Daoy (cell line): ENCODE measurements at regions not wholly inside any gene's neighbourhood (a gene's known extent, or its start where the extent isn't known, plus 50 kb on each side); places are given as distances from the start of the nearest gene placed in this dataset.
A peak's percentile ranks its signal among the peaks of the same experiment; 100 is the strongest.

Experiments used
- DNase-seq: peaks from one replicate; pipeline ENCODE4 v3.0.0-alpha.2; 2015; ENCODE audit warnings: low read depth

DNA sequence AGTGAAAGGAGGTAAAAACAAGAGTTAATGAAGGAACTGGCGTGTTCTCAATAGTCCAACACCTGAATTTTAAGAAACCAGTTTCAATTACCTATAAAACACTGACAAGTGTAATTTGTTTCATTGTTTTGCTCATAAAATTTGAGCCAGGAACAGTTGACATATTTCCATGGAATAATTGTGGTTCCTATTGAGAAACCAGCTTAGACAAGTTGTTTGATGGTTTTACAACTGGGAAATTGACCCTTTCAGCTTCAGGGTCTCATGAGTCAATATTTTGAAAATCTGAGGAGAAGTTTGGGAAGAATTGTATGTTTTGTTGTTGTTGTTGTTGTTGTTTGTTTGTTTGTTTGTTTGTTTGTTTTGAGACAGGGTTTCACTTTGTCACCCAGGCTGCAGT is 69.1 kb upstream of the GADD45A start:
- no peak for DNase-seq

DNA sequence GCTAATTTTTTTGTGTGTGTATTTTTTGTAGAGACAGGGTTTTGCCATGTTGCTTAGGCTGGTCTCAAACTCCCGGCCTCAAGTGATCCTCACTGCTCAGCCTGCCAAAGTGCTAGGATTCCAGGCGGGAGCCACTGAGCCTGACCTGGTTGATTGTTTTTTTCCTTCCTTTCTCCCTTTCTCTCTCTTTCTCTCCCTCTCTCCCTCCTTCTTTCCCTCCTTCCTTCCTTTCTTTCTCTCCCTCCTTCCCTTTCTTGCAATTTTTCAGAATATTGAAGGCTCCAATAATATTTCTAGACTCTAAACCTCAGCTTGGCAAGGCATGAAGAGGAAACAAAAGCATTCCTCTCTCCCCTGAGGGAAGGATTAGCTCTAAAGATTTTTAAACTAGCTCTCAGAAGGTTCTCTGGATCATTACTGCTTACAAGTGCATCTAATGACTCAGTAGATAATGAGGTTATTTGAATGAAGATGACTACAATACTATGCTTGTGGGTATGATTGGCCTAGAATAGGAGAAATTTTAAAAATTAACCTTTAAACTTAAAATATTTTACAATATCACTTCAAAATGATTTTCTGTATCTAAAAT is 68.5 kb upstream of the GADD45A start:
- no peak for DNase-seq

DNA sequence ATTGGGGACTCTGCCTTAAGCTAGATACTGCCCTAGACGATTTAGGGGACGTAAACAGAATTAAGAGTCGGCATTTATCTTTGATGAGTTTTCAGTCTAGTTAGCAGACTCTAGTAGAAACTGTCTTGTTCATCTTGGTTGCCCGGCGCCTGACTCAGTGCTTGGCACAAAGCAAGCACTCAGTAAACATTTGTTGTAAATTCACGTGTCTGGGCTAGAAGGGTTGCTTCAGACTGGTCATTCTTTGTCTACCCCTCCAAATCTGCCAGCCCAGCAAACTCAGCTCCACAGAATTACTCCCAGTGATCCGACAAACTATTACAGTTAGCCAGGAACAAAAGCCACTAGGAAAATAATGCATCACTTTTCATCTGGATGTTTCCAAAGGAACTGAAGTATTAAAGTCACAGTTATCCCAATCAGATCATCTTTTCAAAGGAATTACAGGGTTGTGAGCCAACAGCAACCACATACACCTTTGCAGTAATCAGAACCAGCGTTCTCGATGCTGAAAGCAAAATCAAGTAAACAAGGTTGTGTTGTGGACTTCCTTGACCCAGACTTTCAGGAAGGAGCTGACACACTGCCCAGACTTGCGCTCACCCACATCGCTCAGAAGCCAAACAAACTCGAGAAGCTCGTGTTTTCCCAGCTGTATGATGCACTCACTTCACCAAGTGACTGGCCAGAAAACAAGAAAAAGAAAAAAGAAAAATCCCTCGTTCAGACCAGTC is 66.5 kb upstream of the GADD45A start:
- DNase-seq: peak; percentile 75

DNA sequence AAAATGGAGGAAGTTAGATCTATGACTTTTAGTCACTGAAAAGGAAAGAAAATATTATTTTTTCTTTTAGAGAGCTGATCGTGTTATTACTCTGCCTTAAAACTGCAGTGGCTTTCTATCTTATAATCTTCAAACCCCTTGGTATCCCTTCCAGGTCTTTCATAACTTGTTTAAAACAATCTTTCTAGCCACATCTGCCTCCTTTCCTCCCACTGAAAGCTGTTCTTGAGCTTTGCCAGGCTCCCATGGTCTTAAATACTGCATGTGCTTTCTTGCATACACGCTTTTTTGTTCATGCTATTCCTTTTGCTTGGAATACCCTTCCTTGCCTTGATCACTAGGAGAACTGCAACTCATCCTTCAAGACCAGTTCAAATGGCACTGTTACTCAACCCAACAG is 65.9 kb upstream of the GADD45A start:
- no peak for DNase-seq

DNA sequence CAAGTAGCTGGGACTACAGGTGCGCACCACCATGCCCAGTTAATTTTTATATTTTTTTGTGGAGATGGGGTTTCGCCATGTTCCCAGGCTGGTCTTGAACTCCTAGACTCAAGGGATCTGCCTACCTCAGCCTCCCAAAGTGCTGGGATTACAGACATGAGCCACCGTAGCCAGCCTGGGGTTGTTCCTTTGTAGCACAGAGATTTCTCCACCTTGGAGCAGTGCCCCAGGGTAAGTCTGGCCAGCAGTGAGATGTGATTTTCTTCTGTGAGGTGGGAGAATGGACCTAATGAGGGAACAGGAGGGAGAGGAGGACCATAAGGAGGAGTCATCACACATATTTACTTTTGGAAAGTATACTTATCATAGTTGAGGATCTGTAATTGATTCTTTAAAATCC is 61.1 kb upstream of the GADD45A start:
- no peak for DNase-seq

DNA sequence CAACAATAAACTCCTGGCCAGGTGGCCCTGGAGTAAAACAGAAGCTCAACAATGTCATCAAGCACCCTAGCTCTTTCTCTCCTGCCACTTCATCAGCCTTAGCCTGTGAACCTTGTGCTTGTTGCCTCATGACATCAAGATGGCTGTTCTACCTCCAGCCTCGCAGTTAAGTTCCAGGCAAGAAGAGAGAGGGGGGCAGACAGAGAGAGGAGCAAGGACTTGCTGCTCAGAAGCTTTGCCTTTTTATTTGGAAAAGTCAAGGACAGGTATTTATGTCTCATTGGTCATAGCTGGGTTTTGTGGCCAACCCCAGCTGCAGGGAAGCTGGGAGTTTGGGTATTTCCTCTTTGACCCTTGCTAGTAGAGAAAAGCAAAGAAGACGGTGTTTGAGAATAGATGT is 60.3 kb upstream of the GADD45A start:
- DNase-seq: no peak

DNA sequence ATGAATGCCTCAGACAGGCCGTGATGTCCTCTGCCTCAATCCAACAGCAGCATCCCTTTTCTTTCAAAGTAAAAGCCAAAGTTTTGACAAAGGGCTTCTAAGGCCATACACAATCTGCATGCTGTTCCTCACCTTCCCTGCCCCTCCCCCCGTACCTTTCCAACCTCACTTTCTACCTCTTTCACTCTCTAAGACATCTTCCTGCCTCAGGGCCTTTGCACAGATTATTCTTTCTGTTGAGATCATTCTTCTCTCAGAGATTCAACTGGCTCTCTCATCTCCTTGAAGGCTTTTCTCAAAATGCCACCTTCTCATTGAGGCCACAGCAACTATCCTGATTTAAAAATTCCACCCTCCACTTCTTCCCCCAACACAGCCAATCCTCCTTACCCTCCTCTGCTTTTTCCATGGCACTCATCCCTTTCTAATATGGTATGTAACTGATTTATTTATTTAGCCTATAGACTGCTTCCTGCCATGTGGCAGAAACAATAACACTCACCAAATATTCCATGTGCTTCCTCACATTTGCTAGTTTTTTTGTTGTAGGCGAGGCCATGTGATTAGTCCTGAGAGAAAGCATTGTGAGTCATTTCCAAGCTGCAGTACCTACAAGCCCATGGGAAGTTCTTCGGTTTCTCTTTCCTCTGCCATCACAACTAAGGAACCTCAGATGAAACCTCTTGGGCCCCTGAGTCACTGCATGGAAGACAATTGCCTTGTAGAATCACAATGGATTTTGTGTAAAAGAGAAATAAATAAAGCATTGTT is 58.7 kb upstream of the GADD45A start:
- peak; percentile 88 for DNase-seq

DNA sequence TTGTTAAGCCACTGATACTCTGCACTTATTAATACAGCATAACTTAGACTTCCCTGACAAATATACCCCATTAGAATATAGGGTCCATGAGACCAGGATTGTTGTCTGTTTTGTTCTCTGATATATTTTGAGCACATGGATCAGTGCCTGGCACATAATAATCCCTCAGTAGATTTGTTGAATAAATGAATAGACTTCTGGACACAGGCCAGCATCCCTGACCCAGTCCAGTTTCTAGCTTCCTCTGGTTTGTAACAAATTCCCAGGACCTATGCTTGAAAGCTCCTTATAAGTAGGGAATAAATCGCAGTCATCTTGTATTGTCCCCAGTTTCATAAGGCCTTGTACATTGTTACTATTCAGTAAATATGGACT is 58.2 kb upstream of the GADD45A start:
- DNase-seq: no peak

DNA sequence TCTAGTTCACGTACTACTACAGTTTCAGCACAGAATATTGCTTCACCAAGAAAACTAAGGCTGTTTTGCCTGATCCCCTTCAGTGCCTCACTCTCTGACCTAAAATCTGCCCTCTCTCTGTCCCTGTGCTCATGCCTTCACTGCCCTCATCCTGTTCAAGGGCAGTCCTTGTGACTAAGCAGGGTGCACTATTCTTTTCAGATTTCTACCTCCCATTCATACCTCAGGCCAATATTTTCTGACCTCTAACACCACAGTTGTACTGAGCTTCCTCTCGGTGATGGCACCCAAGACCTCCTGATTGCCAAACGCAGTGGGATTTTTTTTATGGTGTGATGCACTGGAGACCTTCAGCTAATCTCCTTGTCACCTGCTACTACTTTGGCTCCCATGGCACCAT is 57.7 kb upstream of the GADD45A start:
- no peak for DNase-seq

DNA sequence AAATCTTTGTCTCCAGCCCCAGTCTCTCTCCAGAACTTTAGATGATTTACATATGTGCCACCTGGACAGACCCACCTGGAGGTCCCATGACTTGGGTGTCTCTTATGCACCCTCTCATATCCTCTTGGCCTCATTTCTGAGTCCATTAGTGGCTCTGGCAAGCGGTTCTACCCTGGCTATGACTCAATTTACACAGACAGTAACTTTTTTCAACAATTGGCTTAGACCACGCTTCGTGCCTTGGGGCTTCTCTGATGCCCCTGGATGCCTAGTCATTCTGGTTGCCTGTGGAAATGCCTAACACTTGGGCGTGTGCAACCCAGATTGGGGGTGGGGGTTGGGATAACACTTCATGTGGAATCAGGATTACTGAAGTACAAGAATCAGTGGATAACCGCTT is 57.1 kb upstream of the GADD45A start:
- no peak for DNase-seq

DNA sequence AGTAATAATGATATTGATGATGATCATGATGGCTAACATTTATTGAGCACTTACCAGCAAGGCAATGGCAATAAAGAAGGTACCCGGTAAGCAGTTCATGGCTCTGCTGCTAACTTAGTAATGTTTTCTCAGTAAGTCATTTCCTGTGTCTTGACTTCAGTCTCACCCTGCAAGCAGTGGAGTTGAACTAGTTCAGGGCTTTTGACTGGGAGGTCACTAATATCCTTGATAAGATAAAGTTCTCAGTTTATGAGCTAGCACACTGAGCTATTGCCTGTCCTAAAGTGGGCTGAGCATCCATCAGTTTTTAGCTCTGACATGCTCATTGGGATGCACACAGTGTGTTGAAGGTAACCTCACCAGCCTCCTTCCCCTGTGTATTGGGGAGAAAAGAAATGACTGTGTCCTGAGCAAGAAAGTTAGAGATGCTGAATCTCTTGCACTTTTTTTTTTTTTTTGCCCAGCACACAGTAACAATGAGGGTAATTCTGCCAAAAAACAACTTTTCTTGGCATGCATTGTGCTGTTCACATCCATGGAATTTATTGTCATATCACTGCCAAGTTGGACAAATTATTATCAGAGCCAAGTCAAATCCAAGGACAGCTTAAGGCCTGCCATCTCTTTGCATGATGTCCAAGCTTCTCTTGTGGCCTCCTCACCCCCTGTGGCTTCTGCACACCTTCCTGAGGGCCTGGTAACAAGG is 55.5 kb upstream of the GADD45A start:
- peak; percentile 44 for DNase-seq

DNA sequence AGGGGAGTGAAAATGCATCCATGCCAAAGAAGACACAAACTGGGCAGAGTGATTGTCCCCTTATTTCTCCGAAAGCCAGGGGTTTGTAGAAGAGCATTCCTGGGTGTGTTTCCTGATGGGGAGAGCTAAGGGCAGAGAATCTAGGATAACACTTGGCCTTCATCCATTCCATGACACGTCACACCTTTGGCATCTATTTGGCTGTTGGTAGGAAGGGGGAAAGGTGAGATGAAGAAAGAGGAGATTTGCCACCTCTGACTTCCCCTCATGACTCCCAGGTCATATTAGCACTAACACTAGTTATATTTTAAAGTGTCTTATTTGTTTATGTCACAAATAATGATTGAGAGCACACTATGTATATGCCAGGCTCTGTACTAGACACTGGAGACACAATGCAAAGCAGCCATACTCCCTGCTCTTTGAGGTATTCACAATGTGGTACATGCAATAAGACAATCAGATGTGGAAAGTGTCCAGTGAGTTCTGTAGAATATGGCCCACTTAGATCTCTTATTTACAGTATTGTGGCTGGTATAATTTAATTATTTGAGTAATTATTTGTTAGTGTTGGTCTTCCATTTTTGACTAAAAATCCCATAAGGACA is 54.5 kb upstream of the GADD45A start:
- DNase-seq: peak; percentile 62

DNA sequence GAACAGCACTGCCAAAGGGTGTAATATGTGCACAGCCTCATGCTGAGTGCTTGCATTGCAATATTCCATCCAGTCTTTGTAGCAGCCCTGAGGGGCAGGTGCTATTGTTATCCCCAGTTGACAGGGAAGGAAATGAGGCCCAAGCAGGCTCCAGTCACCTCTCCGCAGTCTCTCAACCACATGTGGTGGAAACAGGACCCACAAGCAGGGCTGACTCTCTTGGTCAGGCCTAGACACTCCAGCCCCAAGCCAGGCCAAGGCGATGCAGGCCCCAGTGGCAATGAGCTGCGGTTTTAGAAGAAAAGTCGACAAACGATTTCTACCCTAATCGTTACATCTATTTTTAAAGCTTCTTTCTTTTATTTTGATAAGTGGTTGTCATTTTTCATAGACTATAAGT is 52.6 kb upstream of the GADD45A start:
- DNase-seq: no peak

DNA sequence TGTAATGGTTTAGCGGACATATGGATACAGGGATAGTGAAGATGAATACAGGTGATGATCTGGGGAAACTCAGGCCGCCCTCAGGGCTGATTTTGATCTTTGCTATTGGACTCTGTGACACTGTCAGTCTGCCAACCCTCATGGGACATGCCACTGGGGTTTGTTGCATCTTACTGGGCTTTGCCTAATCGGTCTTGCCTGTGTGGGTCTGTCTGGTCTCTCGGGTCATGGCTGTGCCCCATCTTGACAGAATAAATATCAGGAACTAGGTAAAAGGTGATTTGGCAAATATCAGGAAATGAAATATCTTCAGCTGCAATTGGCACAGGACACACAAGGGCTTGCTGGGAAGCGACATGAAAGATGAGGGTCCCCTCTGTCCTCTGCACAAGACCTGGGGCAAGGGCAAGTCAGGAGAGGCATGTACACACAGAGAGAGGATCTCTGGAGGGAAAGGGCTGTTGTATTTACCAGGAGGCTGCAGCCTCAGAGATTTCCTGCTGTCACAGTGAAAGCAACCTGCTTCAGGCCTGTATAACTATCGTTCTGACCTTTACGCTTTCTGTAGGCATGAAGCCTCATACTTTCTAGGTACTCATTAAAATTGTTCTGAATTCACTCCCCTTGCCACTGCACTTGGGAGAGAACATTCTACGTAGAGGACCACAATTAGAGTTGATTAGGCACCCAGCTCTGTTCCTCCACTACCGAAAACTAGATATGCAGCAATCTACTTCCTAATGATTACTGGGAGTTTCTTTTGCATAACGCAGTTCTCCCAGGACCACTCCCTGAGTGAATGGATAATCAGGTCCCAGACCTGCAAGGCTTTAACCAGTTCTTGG is 52.0 kb upstream of the GADD45A start:
- DNase-seq: no peak

DNA sequence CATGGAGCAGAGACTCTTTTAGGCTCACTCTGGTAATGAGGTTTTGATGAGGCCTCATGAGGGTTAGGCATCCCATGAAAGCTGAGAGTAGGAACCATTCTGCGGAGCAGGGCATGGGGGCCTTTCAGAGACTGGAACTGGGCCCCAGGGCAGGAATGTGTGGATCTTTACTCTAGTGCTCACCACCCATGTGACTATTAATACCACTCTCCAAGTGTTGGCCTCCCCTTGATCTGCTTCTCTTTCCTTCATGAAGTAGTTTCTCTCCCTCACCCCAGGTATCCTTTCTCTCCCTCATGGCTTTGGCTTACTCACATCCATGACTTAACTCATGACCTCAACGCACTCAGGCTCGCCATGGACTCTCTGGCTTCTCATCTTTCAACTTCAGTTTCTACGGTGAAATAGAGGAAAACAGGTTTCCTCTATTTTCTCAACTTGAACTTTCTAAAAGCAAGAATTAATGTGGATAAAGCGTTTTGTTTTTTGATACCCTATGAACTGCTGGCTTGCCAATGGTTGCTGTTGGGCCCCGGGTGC is 50.5 kb upstream of the GADD45A start:
- DNase-seq: no peak

DNA sequence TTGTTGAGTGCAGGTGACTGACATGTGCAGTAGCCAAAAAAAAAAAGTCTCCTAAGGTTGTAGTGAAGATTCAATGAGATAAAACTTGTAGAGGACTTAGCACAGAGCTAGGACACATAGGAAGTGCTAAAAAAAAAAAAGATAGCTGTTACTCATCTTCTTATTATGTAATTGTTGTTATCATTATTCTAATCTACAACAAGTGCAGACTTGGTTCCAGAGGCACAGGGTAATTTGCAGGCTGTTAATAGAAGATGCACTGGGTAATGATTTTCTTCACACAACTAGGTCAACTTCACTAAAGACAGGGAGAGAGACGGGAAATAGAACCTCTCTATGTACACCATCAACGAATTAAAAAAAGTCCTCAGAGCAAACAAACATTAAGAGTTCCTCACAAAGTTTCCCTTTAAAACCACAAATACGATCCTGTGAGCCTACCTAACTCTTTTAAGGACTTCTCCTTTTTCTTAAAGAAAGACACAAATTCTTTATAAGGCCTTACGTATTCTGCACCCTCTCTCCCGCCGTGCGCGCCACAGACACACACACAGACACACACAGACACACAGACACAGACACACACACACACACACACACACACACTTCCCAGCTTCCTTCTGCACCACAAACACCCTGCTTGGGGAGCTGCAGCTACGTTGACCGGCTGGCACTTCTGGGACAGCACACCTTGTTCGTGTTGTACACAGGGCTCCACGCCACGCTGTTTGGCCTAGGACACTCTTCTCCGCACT is 49.8 kb upstream of the GADD45A start:
- DNase-seq: no peak
